HG03520 (cell line): ENCODE measurements at regions not wholly inside any gene's neighbourhood (a gene's known extent, or its start where the extent isn't known, plus 50 kb on each side); places are given as distances from the start of the nearest gene placed in this dataset.

Experiments used
- ATAC-seq: cut with Tn5 transposase; IDR thresholded peaks from one replicate; pipeline ENCODE4 v1.9.1; 2021; ENCODE audit warnings: mild to moderate bottlenecking, moderate library complexity; ENCODE audit not compliant: unreplicated experiment

DNA sequence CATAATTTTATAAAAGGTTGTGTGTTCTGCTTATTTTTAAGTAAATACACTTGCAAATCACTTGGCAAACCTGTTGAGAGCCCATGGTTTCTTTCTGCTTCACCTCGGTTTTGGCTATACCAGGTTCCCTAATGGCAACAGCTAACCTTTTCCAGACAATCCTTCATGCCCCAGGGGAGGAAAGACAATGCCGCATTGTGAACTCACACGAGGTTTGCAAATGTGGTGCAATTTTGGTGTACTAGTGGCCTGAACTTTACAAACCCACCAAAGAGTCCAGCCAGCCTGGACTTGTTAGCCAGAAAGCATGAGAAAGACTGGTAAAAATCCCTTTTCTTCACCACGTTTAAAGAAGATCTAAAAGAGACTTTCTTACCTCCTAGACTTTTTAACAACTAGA, 84.8 kb upstream of the SOX4 start:
- ATAC-seq, result no peak

DNA sequence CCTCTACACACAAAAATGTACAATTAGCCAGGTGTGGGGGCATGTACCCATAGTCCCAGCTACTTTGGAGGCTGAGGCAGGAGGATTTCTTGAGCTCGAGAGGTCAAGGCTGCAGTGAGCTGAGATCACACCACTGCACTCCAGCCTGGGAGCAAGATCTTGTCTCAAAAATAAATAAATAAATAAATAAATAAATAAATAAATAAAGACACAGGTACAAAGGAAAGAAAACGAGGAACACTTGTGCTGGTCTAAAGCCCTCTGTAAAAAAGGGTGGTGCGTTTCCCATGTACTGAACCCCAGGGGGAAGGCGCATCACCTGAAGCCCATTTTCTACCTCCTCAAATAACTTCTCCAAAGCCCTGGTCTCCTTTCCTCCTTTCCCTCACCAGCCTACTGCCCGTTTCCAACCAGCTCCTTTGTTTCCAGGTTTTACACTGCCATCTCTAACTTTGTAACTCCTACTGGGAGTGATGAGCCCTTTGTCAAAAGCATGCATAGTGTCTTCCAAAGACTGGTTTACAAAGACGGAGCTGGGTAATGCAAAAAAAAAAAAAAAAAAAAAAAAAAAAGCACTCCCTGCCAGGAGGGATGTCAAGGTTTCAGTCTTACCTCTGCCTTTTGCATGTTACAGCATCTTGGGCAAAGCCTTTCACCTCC, 81.5 kb upstream of the SOX4 start:
- ATAC-seq, result no peak

DNA sequence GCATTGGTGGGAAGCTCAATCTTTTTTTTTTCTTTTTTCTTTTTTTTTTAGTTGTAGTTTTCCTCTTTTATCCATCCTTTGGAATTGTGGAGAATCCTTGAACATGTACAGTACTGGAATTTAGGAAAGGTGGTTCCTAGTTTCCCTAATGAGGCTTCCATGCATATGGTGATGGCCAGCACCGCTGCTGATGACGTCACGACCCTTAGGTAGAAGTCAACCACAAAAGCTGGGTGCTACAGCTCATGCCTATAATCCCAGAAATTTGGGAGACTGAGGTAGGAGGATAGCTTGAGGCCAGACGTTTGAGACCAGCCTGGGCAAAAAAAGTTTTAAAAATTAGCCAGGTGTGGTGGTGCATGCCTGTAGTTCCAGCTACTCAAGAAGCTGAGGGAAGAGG, 79.3 kb upstream of the SOX4 start:
- ATAC-seq, result no peak

DNA sequence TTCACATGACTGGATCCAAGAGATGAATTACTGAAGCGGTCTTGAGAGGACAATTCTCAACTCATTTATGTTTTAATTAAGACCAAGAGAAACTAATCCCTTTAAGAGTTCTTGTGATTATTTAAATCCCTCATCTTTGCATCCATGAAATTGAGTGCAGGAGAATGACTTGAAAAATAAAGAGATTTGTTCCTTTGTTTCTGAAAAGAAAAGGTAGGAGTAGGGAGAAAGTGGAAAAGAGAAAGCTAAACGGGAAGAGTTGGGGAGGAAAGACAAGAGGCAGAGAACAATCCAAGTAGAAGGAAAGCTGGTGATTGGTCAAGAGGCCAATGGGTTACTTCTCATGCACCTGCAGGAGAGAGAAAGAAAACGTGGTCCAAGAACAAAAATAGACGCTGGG, 75.2 kb upstream of the SOX4 start:
- ATAC-seq, result no peak

DNA sequence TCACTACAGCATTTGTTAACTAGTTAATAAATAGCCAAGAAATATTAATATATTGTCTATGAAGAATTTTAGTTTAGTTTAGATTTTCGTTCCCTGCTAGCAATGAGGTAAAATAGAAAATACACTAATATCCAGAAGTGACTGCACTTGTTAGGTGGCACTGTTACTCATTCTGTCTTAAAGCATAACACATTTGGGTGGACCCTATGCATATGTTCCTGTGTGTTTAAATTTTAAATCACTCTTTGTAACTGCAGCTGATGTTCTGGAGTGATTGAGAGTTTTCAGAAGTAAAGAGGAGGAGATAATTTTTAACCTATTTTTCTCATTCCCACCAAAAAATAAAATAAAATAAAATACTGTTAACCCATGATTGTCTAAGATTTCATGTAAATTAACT, 73.9 kb upstream of the SOX4 start:
- no peak for ATAC-seq

DNA sequence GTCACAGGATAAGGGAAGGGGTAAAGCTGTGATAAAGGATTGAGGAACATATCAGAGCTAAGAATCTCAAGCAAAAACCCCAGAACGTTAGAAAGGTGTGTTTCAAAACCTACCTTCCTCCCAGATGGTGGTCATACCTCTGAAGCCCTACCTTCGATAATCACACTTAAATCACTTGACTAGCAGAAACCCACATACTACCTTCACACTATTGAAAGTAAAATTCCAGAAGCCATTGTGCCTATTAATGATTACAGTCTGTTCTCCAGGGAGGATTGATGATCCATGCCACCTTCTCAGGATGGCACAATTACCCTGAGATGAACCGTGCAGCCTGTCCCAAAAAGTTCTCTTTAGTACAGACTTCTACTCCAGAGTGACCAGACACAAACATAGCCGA, 72.3 kb upstream of the SOX4 start:
- no peak for ATAC-seq

DNA sequence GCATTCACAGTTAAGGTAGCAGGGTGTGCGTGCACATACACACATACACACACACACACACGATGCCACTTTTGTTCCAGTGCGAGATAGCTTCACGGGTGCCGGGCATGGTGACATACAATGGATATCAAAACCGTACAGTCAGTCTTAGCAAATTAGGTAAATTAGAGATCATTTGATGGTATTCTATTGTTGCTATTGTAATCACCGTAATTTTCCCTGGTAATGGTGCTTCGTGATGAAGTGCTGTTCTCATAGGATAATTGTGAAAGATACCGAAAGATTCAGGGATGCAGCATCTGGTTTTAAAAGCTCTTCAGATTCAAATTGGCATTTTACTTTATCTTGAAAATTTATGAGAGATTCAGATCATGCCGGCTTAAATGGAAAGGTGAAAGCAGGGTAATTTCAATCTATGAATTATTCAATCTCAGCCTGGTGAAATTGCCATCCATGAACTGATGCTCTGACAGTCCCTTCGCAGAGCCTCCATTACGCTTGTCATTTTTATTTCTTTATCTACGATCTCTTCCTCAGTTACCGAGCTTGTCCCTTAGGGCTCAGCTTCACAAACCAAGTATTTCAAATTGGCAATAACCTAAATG, 71.3 kb upstream of the SOX4 start:
- ATAC-seq, result no peak

DNA sequence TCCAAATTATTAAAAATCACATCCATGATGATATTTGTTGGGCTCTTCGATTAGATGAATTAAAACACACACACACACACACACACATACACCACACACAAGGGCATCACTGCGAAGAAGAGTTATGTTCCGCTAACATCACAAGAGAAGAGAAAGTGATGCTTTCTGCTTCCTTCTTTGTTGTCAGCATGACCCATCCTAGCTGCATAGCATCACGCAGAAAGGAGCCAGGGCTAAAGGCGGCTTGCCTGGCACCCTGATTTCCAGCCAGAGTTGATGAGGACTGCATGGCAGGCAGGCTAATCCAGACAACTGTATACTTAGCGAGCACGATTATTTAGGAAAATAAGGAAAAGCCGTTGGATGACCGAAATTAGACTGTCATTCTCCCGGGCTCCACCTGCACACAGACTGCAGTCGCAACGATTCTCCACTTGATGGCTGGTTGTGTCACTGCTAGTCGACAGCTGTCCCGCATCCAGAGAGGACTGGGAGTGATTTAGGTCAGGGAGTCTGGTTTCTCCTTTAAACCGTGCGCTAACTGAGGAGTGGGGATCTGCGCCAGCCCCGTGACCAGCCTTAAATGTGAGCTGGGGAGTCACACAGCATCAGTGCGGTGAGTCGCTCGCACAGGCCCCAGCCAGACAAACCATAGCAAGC, 70.6 kb upstream of the SOX4 start:
- no peak for ATAC-seq

DNA sequence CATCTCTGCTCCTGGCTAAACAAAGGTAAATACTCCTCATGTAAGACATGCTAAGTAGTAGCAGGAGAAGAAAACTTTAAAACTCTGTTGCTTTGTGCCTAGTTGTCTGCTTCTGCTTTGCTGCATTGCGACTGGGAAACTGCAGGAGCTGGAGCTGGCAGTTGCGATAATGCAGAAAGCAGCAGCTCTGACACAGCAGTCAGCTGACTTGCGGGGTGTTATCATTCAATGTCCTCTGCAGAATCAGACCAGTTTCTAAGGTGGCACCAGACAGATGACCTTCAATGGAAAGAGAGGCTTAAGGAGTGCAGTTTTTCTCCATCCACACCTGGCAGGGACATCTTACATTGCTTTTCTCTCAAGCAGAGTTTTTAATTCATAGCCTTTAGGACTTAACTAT, 69.9 kb upstream of the SOX4 start:
- ATAC-seq, result no peak

DNA sequence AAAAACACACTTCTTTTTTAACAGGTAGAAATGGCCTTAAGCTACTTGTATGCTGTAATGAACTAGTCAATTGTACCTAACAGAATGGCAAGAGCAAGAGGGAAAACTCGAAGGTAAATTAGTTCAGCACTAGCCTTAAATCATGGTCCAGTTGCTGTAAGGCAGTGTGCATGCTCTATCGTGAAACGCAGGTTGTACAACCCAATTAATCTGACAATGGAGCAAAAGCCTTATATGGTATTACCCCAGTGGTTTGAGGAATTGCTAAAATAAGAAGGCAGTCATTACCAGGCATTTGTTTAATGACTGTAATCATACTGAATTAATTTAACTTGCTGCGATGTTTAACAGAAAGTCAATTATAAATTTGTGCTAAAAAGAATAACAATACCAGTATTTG, 69.3 kb upstream of the SOX4 start:
- no peak for ATAC-seq

DNA sequence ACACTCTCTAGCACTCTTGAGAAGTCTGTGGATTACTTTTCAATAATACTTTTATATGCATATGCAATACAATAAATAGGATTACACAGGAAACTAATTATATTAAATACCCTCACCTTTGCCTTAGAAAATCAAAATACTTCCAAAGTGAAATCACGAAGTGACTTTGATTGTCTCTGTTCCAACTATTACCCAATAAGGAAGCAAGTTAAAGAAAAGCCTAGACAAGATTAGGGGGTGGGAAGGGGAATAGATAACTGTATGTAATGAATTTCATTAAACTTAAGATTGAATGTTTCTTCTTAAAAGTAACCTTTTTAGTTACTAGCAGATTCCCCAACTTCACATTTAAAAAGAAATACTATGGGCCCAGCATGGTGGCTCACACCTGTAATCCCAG, 66.6 kb upstream of the SOX4 start:
- no peak for ATAC-seq

DNA sequence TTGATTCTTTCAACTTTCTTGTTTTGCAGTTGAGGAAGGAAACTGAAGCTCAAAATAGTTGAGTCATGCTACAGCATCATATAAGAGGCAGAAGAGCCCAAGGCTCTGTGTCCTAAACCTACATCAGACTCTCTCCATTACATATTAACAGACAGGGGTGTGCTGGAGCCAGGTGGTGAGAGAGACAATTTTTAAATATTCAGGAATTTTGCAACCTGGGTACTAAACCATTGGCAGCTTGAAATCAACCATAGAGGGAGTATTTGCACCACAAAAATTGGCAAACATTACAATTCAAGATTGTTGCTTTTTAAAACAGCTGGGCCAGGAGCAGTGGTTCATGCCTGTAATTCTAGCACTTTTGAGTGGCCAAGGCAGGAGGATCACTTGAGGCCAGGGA, 65.8 kb upstream of the SOX4 start:
- ATAC-seq, result no peak

DNA sequence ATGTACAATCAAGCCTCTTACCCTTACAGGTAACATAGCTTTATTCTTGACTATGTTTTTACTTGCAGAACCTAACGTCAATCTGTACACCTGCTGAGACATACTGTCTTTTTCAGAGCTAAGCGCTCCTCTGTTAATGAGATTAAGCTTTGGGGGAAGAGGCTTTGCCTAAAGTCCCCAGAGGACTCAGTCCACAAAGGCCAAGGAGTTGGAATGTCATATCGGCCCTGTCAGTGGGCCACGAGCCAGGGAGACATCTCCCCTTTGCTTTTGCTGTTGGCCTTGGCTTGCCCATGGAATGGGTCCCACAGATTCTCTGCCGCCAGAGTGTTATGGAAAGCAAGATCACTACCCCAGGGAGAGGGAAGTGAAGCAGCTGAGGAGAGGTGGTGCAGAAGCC, 64.1 kb upstream of the SOX4 start:
- ATAC-seq, result no peak

DNA sequence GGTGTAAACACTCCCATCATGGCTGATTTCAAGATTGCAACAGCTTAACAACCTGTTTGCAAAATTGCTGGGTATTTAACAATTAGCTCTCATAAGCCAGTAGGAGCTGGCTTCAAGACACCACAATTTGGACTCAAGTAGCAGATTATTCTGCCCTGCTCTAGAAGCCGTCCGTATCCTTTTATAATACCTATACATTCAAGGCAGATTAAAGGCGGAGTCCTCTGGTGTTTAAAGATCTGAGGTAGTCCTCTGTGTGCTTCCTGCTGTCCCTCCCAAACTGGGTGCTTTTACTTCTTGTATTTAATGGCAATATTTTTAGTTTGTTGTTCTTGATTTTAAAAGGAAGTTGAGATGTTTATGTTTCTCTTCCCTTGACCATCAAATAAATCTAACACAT, 62.2 kb upstream of the SOX4 start:
- no peak for ATAC-seq

DNA sequence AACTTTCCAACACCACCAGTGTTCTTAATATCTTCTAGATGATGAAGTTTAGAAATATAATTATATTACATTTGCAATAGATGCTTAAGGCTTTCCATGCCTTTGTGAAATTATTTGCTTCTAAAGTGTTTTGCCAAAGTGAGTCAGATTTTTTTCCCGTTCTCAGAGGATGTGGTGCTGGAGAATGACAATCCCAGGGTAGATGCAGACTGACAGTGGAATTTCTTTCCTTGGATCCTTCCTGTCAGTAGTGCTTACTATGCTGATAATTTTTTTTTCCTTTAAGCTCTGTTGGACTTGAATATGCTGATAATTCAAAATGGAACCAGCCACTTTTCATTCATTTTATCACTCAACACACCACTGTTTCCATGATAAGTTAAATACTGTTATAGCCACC, 59.9 kb upstream of the SOX4 start:
- ATAC-seq, result no peak

DNA sequence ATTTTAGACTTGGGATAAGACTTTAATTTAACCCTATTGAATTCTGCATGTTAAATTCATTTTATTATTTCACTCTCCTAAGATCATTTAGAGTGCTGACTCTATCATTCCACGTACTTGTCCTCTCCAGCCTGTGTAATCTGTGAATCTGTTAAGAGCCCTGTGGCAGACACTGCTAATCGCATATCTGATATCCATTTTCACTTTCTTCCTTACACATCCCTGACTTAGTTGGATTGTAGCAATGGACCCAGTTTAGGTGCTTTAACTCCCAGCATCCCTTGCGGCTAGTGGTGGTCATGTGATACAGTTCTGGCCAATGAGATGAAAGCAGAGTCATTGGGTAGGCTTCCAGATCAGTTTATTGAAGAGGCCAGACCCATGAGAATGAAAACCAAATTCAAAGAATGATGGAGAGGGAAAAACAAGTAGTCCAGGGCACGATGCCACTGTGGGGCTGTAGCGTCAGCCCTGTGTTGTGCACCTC, 57.2 kb upstream of the SOX4 start:
- ATAC-seq, result no peak

DNA sequence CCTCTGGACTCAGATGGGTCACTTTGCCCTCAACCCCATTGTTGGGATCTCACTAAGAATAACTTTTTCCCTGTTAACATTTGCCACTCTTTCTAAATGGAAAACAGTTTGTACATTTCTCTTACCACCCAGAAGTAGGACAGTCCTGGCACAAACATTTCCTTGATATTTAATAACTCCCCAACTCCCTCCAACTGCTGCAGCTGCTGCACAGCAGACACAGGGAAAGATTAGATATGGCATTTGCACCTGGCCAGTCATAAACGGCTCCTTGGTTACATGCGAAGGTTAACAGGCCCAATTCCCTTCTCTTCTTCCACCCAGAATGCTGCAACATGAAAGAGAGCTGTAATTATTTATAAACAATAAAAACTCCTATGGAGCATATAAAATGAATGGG, 55.9 kb upstream of the SOX4 start:
- ATAC-seq, result no peak

DNA sequence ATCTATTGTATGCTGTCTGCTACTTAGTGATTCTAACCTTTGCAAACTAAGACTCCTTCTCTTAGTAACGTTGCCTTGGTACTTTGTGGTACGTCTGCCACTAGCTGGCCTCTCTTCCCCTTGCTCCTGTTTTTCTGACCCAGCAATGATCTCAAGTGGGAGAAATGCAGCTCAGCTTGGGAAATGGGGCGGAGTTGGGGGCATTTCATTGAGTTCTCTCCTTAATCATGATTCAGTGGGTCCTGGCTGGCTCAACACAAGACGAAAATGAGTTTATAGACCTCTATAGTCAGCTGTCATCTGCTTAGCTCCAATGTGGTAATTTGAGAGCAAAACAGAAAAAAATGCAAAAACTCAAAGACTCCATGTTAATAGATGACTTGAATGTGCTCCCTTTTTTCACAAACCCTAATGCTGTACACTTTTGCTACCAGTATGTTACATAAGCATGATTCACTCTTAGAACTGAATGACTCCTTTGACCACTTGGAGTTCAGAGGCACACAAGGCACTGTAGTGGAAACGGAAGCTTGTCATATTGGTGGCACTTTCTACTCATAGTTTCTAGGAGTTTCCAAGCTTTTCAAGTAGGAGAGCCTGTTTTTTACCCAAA, 55.3 kb upstream of the SOX4 start:
- no peak for ATAC-seq

DNA sequence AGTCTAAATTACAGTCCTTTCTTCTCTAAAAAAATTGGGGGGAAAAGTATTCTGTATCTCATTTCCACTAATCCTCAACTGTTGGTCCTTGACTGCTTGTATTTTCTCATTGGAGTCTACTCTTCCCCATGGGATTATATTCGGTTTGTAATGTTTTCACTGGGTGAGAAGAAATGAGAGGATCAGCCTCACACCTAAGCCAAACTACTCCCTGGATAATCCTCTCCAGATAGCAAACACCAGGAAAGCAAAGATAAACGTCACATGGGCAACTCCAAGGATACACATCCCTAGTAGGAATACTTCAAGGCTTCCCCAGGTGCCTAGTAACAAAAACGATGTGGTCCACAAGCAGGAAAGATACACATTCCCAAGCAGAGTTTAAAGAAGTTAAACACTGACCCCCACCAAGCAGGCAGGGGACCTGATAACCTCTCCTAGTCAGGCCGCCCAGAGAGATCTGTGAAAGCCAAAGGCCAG, 53.9 kb upstream of the SOX4 start:
- no peak for ATAC-seq
